ENCODE measurements at regions not wholly inside any gene's neighbourhood (a gene's known extent, or its start where the extent isn't known, plus 50 kb on each side); places are given as distances from the start of the nearest gene placed in this dataset.

DNA sequence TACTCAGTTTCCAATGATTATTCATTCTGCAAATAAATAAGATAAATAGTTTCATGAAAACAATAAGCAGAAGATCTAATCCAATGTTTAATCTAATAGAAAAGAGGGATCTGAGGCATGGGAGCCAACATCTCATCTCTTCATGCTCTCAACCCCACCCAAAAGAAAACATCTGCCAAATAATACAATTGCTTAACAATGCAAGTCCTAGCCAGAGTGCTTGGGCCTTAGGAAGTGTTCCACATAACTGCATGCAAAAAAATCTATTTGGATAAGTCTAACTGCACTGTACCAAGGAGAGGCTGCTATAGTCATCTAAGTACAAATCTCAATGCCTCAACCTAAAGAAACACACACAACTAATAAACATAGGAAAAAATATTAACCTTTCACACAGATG, 606.0 kb downstream of the CDH9 start:
- Histone ChIP-seq H3K4me1 (ENCODE audit: insufficient read depth, low read length) (no peaks in the 10 kb centered on the region), H3K4me3 (ENCODE audit: insufficient read depth, low read depth, low read length) (no peak overlapping the region), H3K9ac (ENCODE audit: low read length) (no peak overlapping the region), H3K79me2 (ENCODE audit: insufficient read depth, low read length) (no peaks in the 10 kb centered on the region), H3K36me3 (ENCODE audit: insufficient read depth, low read length) (no peaks in the 10 kb centered on the region), H3K4me2 (ENCODE audit: low read length) (no peak overlapping the region), H3K9me3 (ENCODE audit: insufficient read depth, low read depth, low read length) (no peaks in the 10 kb centered on the region), H3K27ac (ENCODE audit: low read depth, low read length) (no peak overlapping the region), H2AFZ (ENCODE audit: low read depth, low read length) (no peak overlapping the region), H4K20me1 (ENCODE audit: insufficient read depth, low read length) (no peaks in the 10 kb centered on the region), H3K27me3 (ENCODE audit: insufficient read depth, low read length) (no peaks in the 10 kb centered on the region)
- Mint-ChIP-seq H3K36me3 (ENCODE audit: low read depth, unreplicated experiment) (no peaks in the 10 kb centered on the region), H3K9me3 (ENCODE audit: unreplicated experiment) (no peaks in the 10 kb centered on the region), H3K4me1 (ENCODE audit: low read depth, unreplicated experiment) (no peaks in the 10 kb centered on the region), H3K4me3 (ENCODE audit: unreplicated experiment) (no peak overlapping the region), H3K27me3 (ENCODE audit: low read depth, unreplicated experiment) (no peaks in the 10 kb centered on the region), H3K27ac (ENCODE audit: unreplicated experiment) (no peak overlapping the region)
- TF ChIP-seq EZH2 (IDR thresholded peaks at IDR 0.05; ENCODE audit: insufficient read depth, low read length): no peak
- TF ChIP-seq, protein P1, sequence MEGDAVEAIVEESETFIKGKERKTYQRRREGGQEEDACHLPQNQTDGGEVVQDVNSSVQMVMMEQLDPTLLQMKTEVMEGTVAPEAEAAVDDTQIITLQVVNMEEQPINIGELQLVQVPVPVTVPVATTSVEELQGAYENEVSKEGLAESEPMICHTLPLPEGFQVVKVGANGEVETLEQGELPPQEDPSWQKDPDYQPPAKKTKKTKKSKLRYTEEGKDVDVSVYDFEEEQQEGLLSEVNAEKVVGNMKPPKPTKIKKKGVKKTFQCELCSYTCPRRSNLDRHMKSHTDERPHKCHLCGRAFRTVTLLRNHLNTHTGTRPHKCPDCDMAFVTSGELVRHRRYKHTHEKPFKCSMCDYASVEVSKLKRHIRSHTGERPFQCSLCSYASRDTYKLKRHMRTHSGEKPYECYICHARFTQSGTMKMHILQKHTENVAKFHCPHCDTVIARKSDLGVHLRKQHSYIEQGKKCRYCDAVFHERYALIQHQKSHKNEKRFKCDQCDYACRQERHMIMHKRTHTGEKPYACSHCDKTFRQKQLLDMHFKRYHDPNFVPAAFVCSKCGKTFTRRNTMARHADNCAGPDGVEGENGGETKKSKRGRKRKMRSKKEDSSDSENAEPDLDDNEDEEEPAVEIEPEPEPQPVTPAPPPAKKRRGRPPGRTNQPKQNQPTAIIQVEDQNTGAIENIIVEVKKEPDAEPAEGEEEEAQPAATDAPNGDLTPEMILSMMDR (IDR thresholded peaks at IDR 0.05; ENCODE audit: insufficient read depth, low read depth, low read length): no peak
- DNase-seq (ENCODE audit: low read depth): no peak
- no peak for FAIRE-seq

DNA sequence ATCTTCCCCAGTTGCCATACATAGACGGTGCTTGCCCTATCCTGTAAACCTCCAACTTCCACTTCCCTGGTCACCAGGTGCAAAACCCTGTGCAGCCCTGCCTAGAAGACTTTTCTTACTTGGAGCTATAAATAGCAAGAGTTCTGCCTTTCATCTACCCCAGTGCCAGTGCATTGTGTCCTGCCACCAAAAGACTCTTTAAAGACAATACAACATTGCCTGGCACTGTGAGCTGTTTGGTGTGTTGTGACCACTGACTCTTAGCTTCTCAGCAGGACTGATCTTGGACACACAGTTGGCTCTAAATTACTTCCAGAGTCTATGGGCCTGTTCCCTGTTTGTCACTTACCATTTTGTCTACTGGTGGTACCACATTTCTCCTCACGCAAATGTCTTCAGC, 608.1 kb downstream of the CDH9 start:
- no peak for TF ChIP-seq EZH2 (IDR thresholded peaks at IDR 0.05; ENCODE audit: insufficient read depth, low read length)
- TF ChIP-seq, protein P1 (IDR thresholded peaks at IDR 0.05; ENCODE audit: insufficient read depth, low read depth, low read length): no peak
- H3K9me3 Mint-ChIP-seq (ENCODE audit: unreplicated experiment): no peaks in the 10 kb centered on the region
- H3K9me3 ChIP-seq (ENCODE audit: insufficient read depth, low read depth, low read length): no peaks in the 10 kb centered on the region

DNA sequence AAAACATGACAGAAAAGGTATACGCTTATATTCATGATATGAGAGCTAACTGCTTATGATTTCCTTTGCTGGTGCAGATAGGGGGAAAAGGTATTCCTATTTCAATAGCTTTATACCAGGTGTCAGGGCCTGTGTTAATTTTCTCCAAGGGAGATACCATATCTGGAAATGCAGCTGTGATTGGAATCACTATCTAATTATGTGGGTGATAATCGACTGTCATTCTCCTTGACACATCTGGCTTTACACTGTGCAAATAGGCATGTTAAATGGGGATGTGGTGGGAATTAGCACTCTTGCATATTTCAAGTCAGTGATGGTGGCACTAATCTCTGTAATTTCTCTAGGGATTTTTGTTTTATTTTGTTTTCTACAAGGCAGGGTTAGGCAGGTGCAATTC, 611.1 kb downstream of the CDH9 start:
- no peaks in the 10 kb centered on the region for H3K4me1 Mint-ChIP-seq (ENCODE audit: low read depth, unreplicated experiment)
- no peak overlapping the region for H3K4me3 Mint-ChIP-seq (ENCODE audit: unreplicated experiment)
- FAIRE-seq: no peak
- TF ChIP-seq, protein P1 (IDR thresholded peaks at IDR 0.05; ENCODE audit: insufficient read depth, low read depth, low read length): no peak
- TF ChIP-seq EZH2 (IDR thresholded peaks at IDR 0.05; ENCODE audit: insufficient read depth, low read length): no peak
- H3K27me3 ChIP-seq (ENCODE audit: insufficient read depth, low read length): no peaks in the 10 kb centered on the region
- no peak overlapping the region for H3K27ac Mint-ChIP-seq (ENCODE audit: unreplicated experiment)
- H3K79me2 ChIP-seq (ENCODE audit: insufficient read depth, low read length): no peaks in the 10 kb centered on the region
- DNase-seq (ENCODE audit: low read depth): no peak
- H2AFZ ChIP-seq (ENCODE audit: low read depth, low read length): no peak overlapping the region
- no peak overlapping the region for H3K4me3 ChIP-seq (ENCODE audit: insufficient read depth, low read depth, low read length)
- H3K9me3 ChIP-seq (ENCODE audit: insufficient read depth, low read depth, low read length): no peaks in the 10 kb centered on the region
- no peaks in the 10 kb centered on the region for H3K36me3 Mint-ChIP-seq (ENCODE audit: low read depth, unreplicated experiment)
- no peak overlapping the region for H3K27ac ChIP-seq (ENCODE audit: low read depth, low read length)
- H3K9ac ChIP-seq (ENCODE audit: low read length): no peak overlapping the region
- no peaks in the 10 kb centered on the region for H3K9me3 Mint-ChIP-seq (ENCODE audit: unreplicated experiment)
- H3K4me1 ChIP-seq (ENCODE audit: insufficient read depth, low read length): no peaks in the 10 kb centered on the region
- no peak overlapping the region for H3K4me2 ChIP-seq (ENCODE audit: low read length)
- H3K27me3 Mint-ChIP-seq (ENCODE audit: low read depth, unreplicated experiment): no peaks in the 10 kb centered on the region
- H4K20me1 ChIP-seq (ENCODE audit: insufficient read depth, low read length): no peaks in the 10 kb centered on the region
- H3K36me3 ChIP-seq (ENCODE audit: insufficient read depth, low read length): no peaks in the 10 kb centered on the region

More for the DNA sequence above, 608.1 kb downstream of the CDH9 start:
- H2AFZ ChIP-seq (ENCODE audit: low read depth, low read length): no peak overlapping the region
- H3K4me2 ChIP-seq (ENCODE audit: low read length): no peak overlapping the region
- FAIRE-seq (no peak), DNase-seq (ENCODE audit: low read depth) (no peak)
- no peaks in the 10 kb centered on the region for H4K20me1 ChIP-seq (ENCODE audit: insufficient read depth, low read length)
- no peaks in the 10 kb centered on the region for H3K36me3 Mint-ChIP-seq (ENCODE audit: low read depth, unreplicated experiment)
- no peak overlapping the region for H3K4me3 Mint-ChIP-seq (ENCODE audit: unreplicated experiment)
- H3K4me3 ChIP-seq (ENCODE audit: insufficient read depth, low read depth, low read length): no peak overlapping the region
- no peak overlapping the region for H3K27ac ChIP-seq (ENCODE audit: low read depth, low read length)
- H3K36me3 ChIP-seq (ENCODE audit: insufficient read depth, low read length): no peaks in the 10 kb centered on the region
- H3K27ac Mint-ChIP-seq (ENCODE audit: unreplicated experiment): no peak overlapping the region
- no peak overlapping the region for H3K9ac ChIP-seq (ENCODE audit: low read length)
- no peaks in the 10 kb centered on the region for H3K79me2 ChIP-seq (ENCODE audit: insufficient read depth, low read length)
- H3K4me1 Mint-ChIP-seq (ENCODE audit: low read depth, unreplicated experiment): no peaks in the 10 kb centered on the region
- no peaks in the 10 kb centered on the region for H3K27me3 Mint-ChIP-seq (ENCODE audit: low read depth, unreplicated experiment)
- H3K4me1 ChIP-seq (ENCODE audit: insufficient read depth, low read length): no peaks in the 10 kb centered on the region
- no peaks in the 10 kb centered on the region for H3K27me3 ChIP-seq (ENCODE audit: insufficient read depth, low read length)

Data from astrocyte (in vitro differentiated cells and primary cell).